CD4-positive, CD25-positive, alpha-beta regulatory T cell (primary cell): ENCODE measurements at regions not wholly inside any gene's neighbourhood (a gene's known extent, or its start where the extent isn't known, plus 50 kb on each side); places are given as distances from the start of the nearest gene placed in this dataset.

Experiments used
- ATAC-seq, 2 donors: fragments of 150-1000 bp; cut with Tn5 transposase; one replicate each; pipeline ENCODE4 v1.10.0; 2021; ENCODE audit warnings: low read depth in 2 of 2, moderate number of reproducible peaks in 2 of 2, moderate library complexity in 1 of 2
- DNase-seq, 3 donors: peaks; one replicate each; pipeline versions ENCODE4 v3.0.0 to v3.0.0-alpha.2; 2012 to 2022; ENCODE audit warnings: mixed read lengths in 1 of 3
- H3K27ac ChIP-seq: one replicate; pipeline ENCODE4 v1.7.0; 2013; ENCODE audit warnings: mild to moderate bottlenecking, low read length; ENCODE audit not compliant: insufficient read depth, poor library complexity, severe bottlenecking
- H3K27me3 ChIP-seq: one replicate; pipeline ENCODE4 v1.7.0; 2013; ENCODE audit warnings: low read length; ENCODE audit not compliant: control insufficient read depth, insufficient read depth
- H3K36me3 ChIP-seq: one replicate; pipeline ENCODE4 v1.7.0; 2013; ENCODE audit warnings: mild to moderate bottlenecking, low read length, moderate library complexity; ENCODE audit not compliant: control insufficient read depth, insufficient read depth
- H3K4me1 ChIP-seq: 2 replicates; pipeline ENCODE4 v1.7.0; 2013; ENCODE audit warnings: mild to moderate bottlenecking, low read length; ENCODE audit not compliant: insufficient read depth, control insufficient read depth, poor library complexity, severe bottlenecking
- H3K4me3 ChIP-seq: one replicate; pipeline ENCODE4 v1.7.0; 2013; ENCODE audit warnings: low read depth, mild to moderate bottlenecking, low read length, moderate library complexity
- H3K9me3 ChIP-seq, 2 experiments: 1 replicate in 1 of 2; 2 replicates in 1 of 2; pipeline ENCODE4 v1.7.0; 2013; ENCODE audit warnings: low read length in 2 of 2, mild to moderate bottlenecking in 1 of 2, moderate library complexity in 1 of 2; ENCODE audit not compliant: control insufficient read depth in 2 of 2
- H3K27ac Mint-ChIP-seq, 3 donors: one replicate each; pipeline ENCODE4 v1.8.0; 2020 to 2022; ENCODE audit warnings: mild to moderate bottlenecking in 3 of 3, mixed read lengths in 3 of 3, moderate library complexity in 2 of 3
- H3K27me3 Mint-ChIP-seq: one replicate; pipeline ENCODE4 v1.8.0; 2022; ENCODE audit warnings: mild to moderate bottlenecking, mixed read lengths
- H3K36me3 Mint-ChIP-seq: one replicate; pipeline ENCODE4 v1.8.0; 2020; ENCODE audit warnings: mixed read lengths
- H3K4me1 Mint-ChIP-seq, 4 donors: one replicate each; pipeline ENCODE4 v1.8.0; 2020 to 2022; ENCODE audit warnings: mixed read lengths in 4 of 4, mild to moderate bottlenecking in 1 of 4
- H3K4me3 Mint-ChIP-seq, 4 donors: one replicate each; pipeline ENCODE4 v1.8.0; 2020 to 2022; ENCODE audit warnings: mild to moderate bottlenecking in 4 of 4, mixed read lengths in 4 of 4, moderate library complexity in 3 of 4
- H3K9me3 Mint-ChIP-seq, 7 donors: one replicate each; pipeline ENCODE4 v1.8.0; 2020 to 2022; ENCODE audit warnings: mixed read lengths in 7 of 7, mild to moderate bottlenecking in 3 of 7, moderate library complexity in 2 of 7

GRCh38 chr19:30206187-30206586 is 166.0 kb upstream of the ZNF536 start:
- DNase-seq (no peak), ATAC-seq (no peak)
- Mint-ChIP-seq H3K27me3 (peaks cover 5% of the 10 kb centered on the region), H3K9me3 (no peaks in the 10 kb centered on the region), H3K36me3 (no peaks in the 10 kb centered on the region), H3K4me3 (no peak overlapping the region), H3K4me1 (no peaks in the 10 kb centered on the region), H3K27ac (no peak overlapping the region)
- Histone ChIP-seq H3K27me3 (no peaks in the 10 kb centered on the region), H3K4me3 (no peak overlapping the region), H3K4me1 (no peaks in the 10 kb centered on the region), H3K36me3 (no peaks in the 10 kb centered on the region), H3K27ac (no peak overlapping the region), H3K9me3 (no peaks in the 10 kb centered on the region)

DNA sequence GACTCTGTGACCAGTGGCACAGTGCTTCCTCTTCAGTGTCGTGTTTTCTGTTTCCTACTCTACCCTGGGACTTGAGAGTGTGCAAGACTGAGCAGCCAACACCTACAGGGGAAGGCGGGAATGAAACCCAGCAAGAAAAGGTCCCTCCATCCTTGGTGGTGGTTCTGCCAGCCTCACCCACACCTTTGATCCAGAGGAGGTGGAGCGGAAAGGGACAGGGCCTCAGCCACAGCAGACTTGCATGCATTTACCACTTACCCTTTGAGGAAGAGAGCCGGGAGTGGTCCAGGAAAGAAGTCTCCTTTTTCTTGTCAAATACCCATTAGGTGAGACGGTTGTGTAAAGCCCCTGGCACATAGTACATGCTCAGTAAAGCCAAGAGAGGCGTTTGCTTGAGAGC is 164.8 kb upstream of the ZNF536 start:
- Mint-ChIP-seq H3K9me3 (no peaks in the 10 kb centered on the region), H3K4me3 (no peak overlapping the region), H3K27ac (no peak overlapping the region), H3K36me3 (no peaks in the 10 kb centered on the region), H3K4me1 (no peaks in the 10 kb centered on the region), H3K27me3 (peaks cover 5% of the 10 kb centered on the region)
- Histone ChIP-seq H3K4me3 (no peak overlapping the region), H3K36me3 (no peaks in the 10 kb centered on the region), H3K4me1 (no peaks in the 10 kb centered on the region), H3K27me3 (no peaks in the 10 kb centered on the region), H3K27ac (no peak overlapping the region), H3K9me3 (no peaks in the 10 kb centered on the region)
- no peak for ATAC-seq
- no peak for DNase-seq

DNA sequence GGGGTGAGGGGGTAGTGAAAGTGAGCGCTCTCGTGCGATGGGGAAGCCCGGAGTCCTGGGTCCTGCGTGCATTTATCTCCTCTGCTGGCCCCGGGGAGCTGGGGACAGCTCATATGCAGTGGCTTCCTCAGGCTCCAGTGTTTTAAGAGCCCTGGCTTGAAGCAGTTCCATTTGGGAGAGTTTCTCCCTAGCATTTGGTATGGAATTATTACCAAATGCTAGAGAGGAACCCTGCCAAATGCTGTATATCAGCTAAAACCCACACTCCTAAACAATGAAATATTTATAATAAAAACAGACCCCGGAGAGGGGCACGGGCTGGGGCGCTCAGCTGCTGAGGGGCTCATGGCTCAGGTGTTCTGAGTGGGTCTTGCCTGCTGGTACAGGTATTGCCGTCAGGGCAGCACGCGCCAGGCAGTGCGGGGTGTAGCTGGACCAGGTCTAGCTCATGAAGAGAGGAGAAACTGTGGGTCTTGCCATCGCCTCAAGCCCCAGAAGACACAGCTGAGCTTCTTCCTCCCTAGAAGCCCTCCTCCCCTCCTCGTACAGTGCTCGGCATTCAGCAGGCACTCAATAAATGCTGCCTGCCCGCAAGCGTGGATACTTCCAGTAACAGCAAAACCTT is 163.6 kb upstream of the ZNF536 start:
- H3K4me1 ChIP-seq, result no peaks in the 10 kb centered on the region
- H3K36me3 Mint-ChIP-seq, result no peaks in the 10 kb centered on the region
- H3K4me3 ChIP-seq, result no peak overlapping the region
- H3K27me3 ChIP-seq, result no peaks in the 10 kb centered on the region
- H3K4me3 Mint-ChIP-seq, result no peak overlapping the region
- no peak overlapping the region for H3K27ac Mint-ChIP-seq
- H3K27me3 Mint-ChIP-seq, result peaks cover 5% of the 10 kb centered on the region
- H3K9me3 ChIP-seq, result no peaks in the 10 kb centered on the region
- H3K4me1 Mint-ChIP-seq, result no peaks in the 10 kb centered on the region
- no peak for ATAC-seq
- H3K9me3 Mint-ChIP-seq, result no peaks in the 10 kb centered on the region
- H3K27ac ChIP-seq, result no peak overlapping the region
- H3K36me3 ChIP-seq, result no peaks in the 10 kb centered on the region
- DNase-seq, result no peak

GRCh38 chr19:30209617-30210600 is 162.3 kb upstream of the ZNF536 start:
- Mint-ChIP-seq H3K36me3 (no peaks in the 10 kb centered on the region), H3K4me1 (peaks cover 0 to 3% (median under 1%) of the 10 kb centered on the region in 4 donors), H3K27ac (no peak overlapping the region), H3K4me3 (no peak overlapping the region), H3K27me3 (no peaks in the 10 kb centered on the region), H3K9me3 (no peaks in the 10 kb centered on the region)
- ATAC-seq (no peak), DNase-seq (no peak)
- Histone ChIP-seq H3K36me3 (no peaks in the 10 kb centered on the region), H3K9me3 (no peaks in the 10 kb centered on the region), H3K27ac (no peak overlapping the region), H3K4me1 (no peaks in the 10 kb centered on the region), H3K4me3 (no peak overlapping the region), H3K27me3 (no peaks in the 10 kb centered on the region)

DNA sequence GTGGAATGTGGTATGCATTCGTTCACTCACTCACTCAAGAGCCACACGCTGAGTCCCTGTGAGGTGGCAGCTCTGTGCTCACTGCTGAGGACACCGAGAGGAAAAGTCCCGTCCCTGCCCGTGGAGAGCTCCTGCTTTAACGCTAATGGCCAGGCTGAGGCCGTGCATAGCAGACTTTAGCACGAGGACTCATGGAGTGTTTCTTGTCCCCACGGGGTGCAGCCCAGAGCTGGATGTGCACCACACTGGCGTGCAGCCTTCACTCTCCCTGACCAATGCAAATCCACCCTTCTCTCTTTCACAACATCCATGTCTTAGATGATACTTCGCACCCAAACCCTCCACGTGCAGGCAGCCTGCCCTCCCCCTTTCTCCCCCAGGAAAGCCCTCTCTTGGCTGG is 159.6 kb upstream of the ZNF536 start:
- ATAC-seq, result no peak
- Histone ChIP-seq H3K27ac (no peak overlapping the region), H3K9me3 (no peaks in the 10 kb centered on the region), H3K4me3 (no peak overlapping the region), H3K27me3 (no peaks in the 10 kb centered on the region), H3K36me3 (no peaks in the 10 kb centered on the region), H3K4me1 (no peaks in the 10 kb centered on the region)
- Mint-ChIP-seq H3K36me3 (no peaks in the 10 kb centered on the region), H3K27me3 (peaks cover 8% of the 10 kb centered on the region), H3K9me3 (no peaks in the 10 kb centered on the region), H3K27ac (no peak overlapping the region), H3K4me1 (peaks cover 0 to 5% (median 1%) of the 10 kb centered on the region in 4 donors), H3K4me3 (no peak overlapping the region)
- no peak for DNase-seq

- Histone ChIP-seq H3K4me3 (no peak overlapping the region), H3K27me3 (no peaks in the 10 kb centered on the region), H3K4me1 (no peaks in the 10 kb centered on the region), H3K9me3 (no peaks in the 10 kb centered on the region), H3K36me3 (no peaks in the 10 kb centered on the region), H3K27ac (no peak overlapping the region)
- no peaks in the 10 kb centered on the region for H3K36me3 Mint-ChIP-seq
- peaks cover 8% of the 10 kb centered on the region for H3K27me3 Mint-ChIP-seq
- DNase-seq (no peak), ATAC-seq (no peak)
- H3K9me3 Mint-ChIP-seq, result no peaks in the 10 kb centered on the region
- peaks cover 0 to 5% (median 1%) of the 10 kb centered on the region in 4 donors for H3K4me1 Mint-ChIP-seq
- peak overlapping the region in 1 of 4 donors; percentile 66 for H3K4me3 Mint-ChIP-seq
- H3K27ac Mint-ChIP-seq, result no peak overlapping the region
Observed at GRCh38 chr19:30214651-30215051, 157.5 kb upstream of the ZNF536 start.

GRCh38 chr19:30215248-30215647 is 156.9 kb upstream of the ZNF536 start:
- no peaks in the 10 kb centered on the region for H3K4me1 ChIP-seq
- peak overlapping the region in 1 of 4 donors; percentile 66 for H3K4me3 Mint-ChIP-seq
- DNase-seq, result no peak
- no peak overlapping the region for H3K27ac ChIP-seq
- peaks cover 10% of the 10 kb centered on the region for H3K27me3 Mint-ChIP-seq
- H3K4me1 Mint-ChIP-seq, result peaks cover 0 to 5% (median 1%) of the 10 kb centered on the region in 4 donors
- no peaks in the 10 kb centered on the region for H3K9me3 ChIP-seq
- no peak for ATAC-seq
- no peaks in the 10 kb centered on the region for H3K36me3 ChIP-seq
- no peak overlapping the region for H3K27ac Mint-ChIP-seq
- H3K27me3 ChIP-seq, result no peaks in the 10 kb centered on the region
- H3K9me3 Mint-ChIP-seq, result no peaks in the 10 kb centered on the region
- no peak overlapping the region for H3K4me3 ChIP-seq
- H3K36me3 Mint-ChIP-seq, result no peaks in the 10 kb centered on the region
